Embryonic facial prominence (tissue), 1 donor: ENCODE measurements at regions not wholly inside any gene's neighbourhood (a gene's known extent, or its start where the extent isn't known, plus 50 kb on each side); places are given as distances from the start of the nearest gene placed in this dataset.
A peak's percentile ranks its signal among the peaks of the same experiment; 100 is the strongest.

Source experiments
- DNase-seq: peaks from one replicate; pipeline ENCODE4 v3.0.0-alpha.2; 2016; ENCODE audit errors: extremely low spot score

DNA sequence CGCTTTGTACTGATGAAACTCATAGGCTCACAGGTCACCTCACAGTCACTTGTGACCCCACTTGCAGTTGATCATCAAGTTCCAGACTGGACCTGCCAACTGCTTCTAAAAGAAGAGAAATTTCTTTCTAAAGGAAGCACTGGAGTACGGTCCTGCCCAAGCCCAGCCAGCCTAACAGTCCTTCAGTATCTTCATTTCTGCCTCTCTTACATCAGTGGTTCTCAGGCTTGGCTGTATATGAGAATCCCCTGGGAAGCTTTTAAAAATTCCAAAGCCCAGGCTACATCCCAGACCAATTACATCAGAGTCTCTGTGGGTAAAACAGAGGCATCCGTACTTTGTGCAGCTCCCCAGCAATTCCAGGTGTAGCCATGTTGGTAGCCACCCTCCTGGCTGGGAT is 282.1 kb downstream of the NFIB start:
- no peak for DNase-seq

DNA sequence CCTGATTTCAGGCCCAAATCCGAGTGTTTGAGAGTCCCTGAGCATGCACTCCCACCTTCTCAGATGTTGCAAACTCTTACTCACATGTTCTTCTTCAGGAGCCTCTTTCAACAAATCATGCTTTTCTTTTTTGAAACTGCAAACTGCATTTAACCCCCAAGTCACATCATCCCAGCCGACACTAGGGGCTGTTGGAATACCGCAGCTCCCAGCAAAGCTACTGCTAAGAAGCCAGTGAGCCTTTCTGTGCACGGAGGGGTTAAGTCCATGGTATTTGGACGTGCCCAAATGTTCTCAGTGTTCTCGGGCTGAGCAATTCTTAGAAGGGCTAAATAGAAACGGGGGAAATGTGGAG is 282.9 kb downstream of the NFIB start:
- DNase-seq = peak; percentile 91

DNA sequence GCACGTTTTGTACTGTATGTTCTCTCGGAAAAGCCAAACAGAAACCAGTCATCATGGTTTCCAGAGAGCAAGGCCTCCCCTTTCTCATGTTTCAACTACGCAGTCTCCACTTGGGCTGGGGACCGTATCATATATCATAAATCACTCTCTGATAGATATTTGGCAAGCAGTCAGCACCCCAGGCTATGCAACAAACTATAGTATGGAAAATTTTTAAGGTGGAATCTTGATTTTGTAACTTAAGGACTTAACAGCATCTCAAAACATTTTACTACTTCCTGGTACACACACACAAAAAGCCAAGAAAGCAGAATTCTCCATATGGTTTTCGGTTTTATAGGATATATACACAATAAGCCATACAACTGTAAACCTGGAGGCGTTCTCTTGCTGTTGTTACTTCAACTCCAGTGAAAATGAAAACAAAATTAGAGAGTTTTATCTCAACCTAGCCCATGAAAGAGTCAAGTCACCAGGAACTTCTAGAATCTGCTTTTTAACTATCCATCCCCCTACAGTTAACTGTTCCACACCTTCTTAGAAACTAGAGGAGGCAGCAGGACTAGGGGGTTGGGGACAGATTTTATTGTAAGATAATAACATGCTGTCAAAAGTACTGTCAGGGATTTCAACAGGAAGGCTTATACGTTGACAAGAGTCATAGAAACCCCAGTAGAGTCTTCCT is 283.4 kb downstream of the NFIB start:
- DNase-seq = peak; percentile 95

DNA sequence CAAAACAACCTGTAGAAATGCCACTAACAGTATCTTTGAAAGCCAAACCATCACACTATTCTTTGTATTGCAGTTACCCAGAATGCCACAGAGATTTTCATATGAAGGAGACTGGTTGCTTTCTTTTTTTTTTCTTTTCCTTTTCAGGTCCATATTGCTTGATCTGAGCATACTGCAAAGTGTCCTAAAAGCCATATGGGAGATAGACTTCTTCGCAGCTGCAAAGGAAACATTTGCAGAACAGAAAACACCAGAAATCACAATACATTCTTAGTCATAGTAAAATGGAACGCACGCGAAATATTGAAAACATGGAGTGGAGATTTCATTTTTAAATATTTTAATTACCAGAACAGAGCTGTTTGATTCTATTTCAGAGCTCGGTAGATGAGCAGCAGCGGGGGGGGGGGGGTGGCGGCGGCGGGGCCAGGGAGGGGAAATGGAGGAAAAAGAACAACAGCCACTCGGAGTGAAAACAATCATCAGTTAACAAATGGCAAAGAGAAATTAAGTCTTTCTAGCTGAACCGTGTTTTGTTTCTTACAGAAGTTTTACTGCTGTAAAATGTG is 284.1 kb downstream of the NFIB start:
- DNase-seq = peak; percentile 32

DNA sequence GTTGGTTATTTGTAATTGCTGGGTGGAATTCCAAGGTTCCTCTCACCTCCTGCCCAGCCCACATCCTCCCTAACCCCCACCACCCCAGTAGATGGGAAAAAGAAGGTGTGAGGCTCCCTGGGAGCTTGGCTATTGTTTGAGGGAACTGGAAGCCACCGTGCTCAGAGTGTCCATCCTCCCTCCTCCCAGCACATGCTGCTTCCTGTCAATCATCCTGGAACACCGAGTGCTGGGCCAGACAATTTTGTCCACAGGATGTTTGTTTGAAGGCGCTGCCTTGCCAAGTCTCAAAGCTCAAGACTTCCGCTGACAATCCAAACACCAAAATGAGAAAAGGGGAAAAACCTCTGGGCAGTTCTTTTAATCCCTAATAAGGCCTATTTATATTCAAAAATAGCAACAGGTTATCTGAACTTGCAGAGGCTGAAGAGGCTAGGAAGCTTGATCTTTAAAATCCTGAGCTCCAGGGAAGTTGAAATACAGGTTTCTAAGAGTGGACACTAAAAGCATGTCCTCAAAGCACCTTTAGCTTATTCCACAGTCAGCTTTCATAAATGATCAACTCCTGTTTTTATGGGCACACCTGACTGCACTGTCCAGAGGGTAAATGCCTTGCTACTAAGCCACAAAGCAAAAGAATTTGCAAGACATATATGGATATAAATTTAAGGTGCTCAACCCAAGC is 286.7 kb downstream of the NFIB start:
- no peak for DNase-seq

DNA sequence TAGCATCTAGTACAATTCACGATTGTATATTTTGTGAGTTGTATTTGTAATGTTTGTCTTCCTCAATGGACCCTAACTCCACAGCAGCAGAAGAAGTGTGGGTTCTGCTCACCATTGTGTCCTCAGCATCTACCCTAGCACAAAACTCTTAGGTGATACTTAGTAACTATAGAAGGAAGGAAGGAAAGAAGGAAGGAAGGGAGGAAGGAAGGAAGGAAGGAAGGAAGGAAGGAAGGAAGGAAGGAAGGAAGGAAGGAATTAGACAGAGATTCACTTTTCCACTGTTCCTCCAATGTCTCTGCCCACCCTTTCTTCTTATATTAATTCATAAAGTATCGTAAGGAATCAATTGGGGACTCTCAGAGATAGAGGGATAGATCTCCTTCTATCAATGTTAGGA is 288.2 kb downstream of the NFIB start:
- no peak for DNase-seq

DNA sequence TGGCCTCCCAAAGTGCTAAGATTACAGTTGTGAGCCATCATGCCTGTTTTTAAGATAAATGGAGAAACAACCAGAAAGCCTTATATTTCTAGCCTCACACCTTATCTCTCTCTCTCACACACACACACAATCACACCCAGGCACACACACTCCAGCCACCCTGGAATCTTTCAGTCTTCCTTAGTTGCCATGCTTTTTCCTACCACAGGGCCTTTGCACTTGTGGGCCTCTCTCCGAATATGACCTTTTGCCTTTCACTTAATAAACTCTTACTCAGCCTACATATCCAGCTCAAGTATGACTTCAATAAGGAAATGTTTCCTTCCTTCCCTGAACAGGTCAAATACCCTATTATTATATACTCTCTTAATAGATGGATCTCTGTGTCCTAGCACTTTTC is 290.7 kb downstream of the NFIB start:
- DNase-seq = no peak

DNA sequence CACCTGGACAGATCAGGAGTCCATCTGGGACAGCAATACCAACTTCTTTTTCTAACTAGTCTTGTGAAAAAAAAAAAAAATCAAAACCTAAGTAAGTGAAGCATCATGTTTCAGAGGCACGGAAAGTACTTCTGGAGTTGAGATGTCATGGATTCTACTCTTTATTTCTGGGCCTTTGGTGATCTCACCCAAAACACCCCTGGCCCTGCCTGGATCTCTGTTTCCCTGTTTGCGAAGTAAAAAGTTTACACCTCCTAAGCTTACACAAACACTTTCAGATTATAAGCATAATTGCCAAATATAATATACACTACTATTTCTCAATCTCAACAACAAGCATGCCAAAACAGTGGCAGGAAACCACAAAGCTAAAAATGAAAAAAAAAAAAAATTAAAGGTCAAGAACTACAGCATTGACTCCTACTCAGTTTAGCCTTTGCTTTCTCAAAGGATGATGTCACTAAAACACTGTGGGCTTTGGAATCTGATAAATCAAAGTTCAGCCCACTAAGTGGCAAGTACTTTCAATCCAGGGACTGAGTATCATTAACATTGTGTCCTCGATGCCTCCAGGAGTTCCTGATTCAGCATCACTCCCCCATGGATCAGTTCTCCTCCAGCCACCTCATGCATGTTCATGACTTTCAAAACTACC is 291.9 kb downstream of the NFIB start:
- no peak for DNase-seq

DNA sequence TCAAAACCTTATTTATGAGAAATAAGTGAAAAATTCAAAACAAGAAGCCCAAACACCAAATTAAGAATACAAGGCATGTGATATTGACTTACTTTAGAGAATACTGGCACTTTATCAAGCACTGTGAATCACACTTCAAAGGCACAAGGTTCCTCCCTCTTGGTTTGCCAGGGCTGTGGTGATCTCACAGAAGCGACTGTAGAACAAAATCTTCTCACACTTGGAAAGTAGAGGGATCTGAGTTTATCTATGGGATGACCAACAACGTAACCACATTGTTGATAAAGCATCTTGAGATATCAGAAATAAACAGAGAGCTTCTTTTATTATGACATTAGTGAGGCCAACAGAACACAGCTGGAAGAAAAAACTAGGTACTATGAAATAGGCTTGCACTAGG is 295.9 kb downstream of the NFIB start:
- DNase-seq = no peak

DNA sequence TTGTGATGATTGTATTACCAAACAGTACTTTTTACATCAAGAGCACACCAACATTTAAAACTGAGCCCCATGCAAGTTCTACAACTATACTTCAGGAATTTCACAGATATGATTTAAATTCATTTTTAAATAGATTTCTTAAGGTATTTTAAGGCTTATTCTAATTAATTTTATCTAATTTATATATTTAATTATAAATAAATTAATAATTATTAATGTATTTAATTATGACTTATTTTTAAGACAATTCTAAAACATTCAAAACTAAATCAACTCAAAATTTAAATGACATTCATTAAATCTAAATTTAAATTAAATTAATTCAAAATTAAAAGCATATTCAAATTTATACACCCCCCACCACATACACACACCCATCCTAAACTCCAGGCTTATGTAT is 299.2 kb downstream of the NFIB start:
- DNase-seq = no peak

DNA sequence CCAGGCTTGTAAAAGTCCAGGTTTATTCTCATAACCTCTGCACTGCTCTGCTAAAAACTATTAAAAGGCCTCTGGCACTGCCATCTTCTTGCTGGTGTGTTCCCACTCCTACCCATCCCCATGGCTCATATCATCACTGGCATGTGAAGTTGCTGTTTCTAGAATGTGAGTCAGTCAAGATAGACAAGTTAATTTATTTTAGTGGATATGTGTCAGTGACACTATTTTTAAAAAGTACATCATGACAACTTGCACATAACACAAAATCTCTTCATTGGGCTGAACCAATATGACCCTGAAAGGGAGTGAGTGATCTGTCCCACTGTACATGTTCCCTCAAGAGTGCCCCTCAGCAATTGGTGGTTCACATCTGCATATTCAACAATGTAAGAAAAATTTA is 299.7 kb downstream of the NFIB start:
- DNase-seq = no peak

DNA sequence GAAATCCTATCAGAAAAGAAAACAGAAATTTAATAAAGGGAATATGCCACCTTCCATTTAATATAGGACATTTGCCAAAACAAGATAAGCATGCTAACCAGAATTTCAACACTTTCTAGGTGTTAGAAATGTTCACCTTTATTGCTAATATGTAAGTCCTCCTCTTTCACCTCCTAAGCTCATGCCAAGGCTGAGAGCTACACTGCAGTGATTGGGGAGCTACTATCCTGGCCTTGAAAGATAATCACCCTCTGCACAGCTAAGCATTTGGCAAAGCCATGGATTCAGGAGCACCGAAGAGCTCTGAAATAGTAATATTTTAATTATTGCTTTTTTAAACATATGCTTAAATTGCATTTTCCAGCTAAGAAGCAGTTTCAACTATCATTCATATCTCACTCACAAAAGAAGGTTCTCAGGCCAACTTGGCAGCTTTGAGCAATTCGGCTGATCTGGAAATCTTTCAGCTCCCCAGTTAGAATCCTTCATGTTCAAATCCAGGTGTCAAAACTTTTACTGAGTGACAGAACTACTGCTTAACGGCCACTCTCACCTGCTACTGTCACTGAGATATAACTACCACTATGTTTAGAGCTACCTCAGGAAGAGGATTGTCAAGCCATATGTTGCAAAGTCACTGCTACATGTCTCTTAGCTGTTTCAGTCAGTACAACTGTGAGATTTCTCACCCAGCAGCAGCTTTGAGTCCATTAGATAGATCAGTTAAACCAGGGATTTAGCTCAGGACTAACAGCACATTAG is 302.0 kb downstream of the NFIB start:
- no peak for DNase-seq

DNA sequence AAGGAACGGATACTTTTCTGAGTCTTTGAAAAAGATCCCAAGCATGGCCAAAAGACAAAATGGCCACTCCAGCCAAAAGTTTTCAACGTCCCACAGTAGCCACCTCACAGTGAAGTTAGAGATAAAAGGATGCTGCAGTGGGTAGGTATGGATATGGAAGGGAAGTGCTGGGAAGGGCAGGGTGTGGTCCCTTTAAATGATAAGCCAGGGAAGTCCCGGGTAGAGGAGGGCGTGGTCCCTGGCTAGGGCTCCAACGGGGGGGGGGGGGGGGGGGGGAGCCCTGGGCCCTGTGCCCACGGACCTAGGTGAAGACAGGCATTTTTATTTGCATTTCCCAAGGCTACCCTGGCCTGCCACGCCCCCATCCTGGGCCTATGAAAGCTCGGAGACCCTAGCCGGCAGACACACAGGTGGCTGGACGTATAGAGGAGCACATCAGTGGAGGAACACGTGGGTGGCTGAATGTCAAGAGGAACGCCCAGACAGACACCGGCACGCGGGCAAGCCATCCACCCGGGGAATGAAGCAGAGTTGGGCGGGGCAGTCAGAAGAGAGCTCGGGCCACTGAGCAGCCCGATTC is 306.7 kb downstream of the NFIB start:
- no peak for DNase-seq

DNA sequence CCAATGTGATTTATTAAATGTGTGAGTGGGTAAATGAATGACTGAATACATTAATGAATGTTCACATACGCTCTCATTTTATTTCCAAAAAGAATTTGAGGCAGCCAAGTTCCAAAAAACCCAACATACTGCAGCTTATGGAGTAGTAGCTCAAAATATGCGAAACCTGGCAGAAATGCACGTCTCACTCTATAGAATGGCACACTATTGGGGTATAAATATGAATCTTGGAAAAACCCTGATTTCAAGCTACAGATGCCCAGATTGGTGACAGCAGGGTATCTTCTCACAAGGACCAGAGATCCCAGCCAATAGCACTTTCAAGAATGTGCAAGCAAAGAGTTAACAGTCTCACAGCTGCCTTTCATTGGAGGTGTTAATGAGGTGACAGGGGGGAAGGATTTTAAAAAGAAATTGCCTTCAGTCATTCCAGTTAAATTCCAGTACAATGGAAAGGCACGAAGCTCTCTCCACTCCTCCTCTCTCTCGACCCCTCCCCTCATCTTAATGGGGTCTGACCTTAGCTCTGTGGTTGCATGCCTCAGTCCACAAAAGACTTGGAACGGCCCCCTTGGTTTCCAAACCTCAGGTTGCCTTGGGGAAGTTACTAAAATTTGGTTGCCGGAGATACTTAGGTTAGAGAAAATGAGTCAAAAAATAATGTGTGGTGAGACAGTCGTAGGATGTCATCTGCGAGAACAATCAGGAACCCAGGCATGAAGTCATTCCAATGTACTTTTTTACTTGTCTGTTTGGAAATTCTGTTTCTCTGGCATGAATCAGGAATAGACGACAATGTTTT is 307.4 kb downstream of the NFIB start:
- no peak for DNase-seq

DNA sequence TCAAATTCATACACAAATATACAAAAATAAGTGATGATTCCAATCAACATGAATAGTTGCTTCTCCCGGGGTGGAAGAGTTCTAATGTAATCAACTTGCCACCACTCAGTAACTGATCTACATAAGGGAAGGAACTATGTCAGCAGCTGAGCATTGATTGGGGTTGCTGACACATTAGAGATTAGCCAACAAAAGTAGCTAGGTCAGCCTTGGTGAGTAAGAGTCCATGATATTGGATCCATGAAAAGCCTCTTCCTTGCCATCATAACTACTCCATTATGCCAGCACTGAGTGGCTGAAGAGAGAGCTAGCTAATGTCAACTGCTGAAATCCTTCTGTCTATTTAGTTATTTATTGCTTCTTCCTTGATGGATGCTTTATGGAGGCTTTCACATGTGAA is 309.8 kb downstream of the NFIB start:
- no peak for DNase-seq

DNA sequence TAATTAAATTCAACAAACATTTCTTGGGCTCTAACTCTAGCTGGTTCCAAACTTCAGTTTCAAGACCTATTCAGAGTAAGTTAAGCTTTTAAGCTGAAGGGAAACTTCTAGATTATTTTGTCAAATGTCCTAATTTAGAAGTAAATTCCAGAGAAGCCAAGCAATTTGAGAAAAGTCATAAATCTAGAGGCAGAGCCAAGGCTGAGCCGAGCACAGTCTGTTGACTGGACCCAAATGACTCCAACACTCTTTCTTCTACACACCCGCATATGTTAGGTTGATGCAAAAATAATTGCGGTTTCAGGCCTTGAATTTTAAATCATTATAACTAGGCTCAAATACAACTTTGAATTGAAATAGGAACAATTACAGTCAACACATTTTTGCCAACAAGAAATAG is 319.7 kb downstream of the NFIB start:
- DNase-seq = no peak

DNA sequence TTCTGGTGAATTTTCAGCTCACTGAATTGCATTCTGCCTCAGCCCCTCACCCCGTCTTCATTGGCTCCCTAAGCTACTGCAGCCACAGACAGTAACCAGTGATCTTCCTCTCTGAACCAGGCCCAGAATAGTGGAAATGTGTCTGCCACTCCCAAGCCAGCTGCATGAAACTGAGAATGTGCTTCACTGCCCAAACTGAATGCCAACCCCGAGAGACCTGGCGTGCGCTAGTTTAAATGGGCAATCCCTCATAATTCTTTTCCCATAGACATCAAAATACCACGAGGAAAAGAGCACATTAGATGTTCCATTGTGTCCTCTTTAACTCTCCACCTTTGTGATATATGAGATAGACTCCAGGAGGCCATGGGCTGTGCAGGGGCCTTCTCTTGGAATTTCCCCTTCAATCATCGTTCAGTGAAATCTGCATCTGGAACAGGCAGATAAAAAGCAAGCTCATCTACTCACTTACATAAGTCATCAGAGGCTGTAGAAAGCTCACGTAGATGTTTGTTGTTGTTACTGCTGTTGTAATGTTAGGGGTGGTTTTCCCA is 320.2 kb downstream of the NFIB start:
- no peak for DNase-seq

DNA sequence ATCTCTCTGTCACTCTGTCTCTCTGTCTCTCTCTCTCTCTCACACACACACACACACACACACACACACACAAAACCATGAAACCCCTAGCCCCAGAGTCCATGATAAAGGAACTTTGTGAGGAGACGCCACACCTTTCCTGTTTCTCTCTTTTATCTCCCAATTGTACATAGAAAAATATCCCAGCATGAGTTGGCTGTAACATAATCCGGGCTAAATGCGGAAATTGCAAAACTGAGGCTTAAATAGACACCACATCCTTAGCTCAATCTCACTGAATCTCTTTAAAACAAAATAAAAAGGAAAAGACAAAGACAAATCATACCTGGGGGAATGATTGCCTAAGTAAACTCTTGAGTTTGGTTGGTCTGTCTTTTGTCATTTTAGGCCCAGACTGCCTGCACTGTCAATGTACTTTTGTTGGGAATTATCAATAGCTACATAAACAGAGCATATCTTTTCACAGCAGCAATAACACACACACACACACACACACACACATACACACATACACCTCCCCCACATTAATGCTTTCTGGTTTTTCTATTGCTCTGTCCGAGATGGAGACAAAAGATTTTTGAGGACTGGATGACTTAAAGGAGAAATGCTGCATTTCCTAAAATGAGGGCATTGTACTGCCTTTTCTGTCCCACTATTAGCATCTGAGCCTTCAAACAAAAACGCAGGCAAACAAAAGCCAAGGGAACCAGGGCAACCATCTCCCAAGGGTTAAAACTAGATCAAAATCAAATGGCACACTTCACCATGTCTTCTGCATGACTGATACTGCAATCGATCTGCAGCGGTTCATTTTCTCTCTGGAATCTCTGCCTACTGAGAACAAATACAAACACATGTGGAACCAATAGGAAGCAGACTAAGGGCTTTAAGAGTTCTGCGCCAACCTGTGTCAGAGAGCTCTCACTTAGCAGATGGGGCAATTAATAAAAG is 321.5 kb downstream of the NFIB start:
- peak; percentile 40 for DNase-seq

DNA sequence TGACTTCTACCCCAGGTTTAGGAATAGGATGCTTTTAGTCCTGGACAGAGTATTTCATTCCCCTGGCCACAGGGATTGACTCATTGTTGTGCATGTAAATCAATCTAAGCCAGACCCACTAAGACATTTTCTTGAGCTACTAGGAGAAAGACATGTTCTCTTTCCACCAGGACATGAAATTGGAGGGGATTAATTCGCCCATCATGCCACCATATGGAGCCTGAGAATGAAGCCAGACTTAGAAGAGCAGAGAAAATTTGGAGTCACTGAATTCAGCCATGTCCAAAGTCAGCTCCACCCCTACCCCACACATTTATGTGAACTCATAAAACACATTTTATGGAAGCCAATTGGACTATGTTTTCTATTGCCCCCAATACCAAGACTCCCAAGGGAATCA is 322.5 kb downstream of the NFIB start:
- no peak for DNase-seq

DNA sequence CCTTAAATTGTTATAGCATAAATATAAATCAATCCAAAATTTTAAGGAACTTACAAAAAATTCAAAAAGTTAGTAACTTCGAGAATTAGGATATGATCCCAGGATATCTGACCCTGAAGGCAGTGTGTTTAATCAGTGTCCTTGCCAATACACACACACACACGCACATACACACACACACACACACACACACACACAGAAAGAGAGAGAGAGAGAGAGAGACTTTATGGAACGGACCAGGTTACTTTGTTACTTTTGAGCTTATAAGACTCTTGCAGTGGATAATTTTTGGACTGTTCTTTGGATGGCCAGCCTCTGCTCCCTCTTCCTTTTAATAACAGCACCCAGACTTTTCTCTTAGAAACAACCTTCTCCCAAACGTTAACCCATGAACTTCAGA is 322.9 kb downstream of the NFIB start:
- no peak for DNase-seq
